Body of pancreas (tissue), 4 donors: ENCODE measurements at regions not wholly inside any gene's neighbourhood (a gene's known extent, or its start where the extent isn't known, plus 50 kb on each side); places are given as distances from the start of the nearest gene placed in this dataset.

Experiments
- CTCF ChIP-seq, 7 experiments: fragments of 450-650 bp in 4 of 7; fragments of 200-600 bp in 3 of 7; sonication (generic) in 3 of 7; IDR thresholded peaks; one replicate each; pipeline ENCODE4 v1.5.1; 2016 to 2019; ENCODE audit warnings: antibody characterized with exemption in 7 of 7
- POLR2A ChIP-seq, 3 donors: fragments of 450-650 bp; IDR thresholded peaks; one replicate each; pipeline ENCODE4 v1.6.1; 2016; ENCODE audit warnings: antibody characterized with exemption in 3 of 3, mild to moderate bottlenecking in 2 of 3

DNA sequence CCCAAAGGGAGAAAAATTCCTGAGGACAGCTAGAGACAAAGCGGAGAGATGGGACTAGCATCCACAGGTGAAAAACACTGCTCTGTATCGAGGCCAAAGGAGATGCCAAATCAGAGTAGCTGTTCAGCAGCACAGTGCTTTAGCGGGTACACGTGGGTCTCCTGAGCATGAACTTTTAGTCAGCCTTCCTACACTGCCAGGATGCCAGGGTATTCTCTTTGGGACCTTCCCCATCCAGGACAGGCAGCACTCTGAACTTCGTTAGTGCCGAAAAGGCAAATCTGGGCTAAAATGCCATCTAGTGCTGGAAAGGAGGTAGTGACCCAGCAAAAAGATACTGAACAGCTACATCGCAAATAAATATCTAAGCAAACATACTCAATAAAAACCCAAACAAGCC, 64.9 kb downstream of the C6orf58 start:
- peak; percentile 26 to 69 (median 61) for TF ChIP-seq CTCF (IDR thresholded peaks at IDR 0.05)
- no peak for TF ChIP-seq POLR2A (IDR thresholded peaks at IDR 0.05)
